ENCODE measurements at regions not wholly inside any gene's neighbourhood (a gene's known extent, or its start where the extent isn't known, plus 50 kb on each side); places are given as distances from the start of the nearest gene placed in this dataset.

- peaks cover 0 to 4% of the 10 kb centered on the region in 2 donors for H3K4me1 ChIP-seq
- no peaks in the 10 kb centered on the region for H3K9me3 ChIP-seq
- no peaks in the 10 kb centered on the region for H3K27me3 ChIP-seq
- TF ChIP-seq, protein P1, sequence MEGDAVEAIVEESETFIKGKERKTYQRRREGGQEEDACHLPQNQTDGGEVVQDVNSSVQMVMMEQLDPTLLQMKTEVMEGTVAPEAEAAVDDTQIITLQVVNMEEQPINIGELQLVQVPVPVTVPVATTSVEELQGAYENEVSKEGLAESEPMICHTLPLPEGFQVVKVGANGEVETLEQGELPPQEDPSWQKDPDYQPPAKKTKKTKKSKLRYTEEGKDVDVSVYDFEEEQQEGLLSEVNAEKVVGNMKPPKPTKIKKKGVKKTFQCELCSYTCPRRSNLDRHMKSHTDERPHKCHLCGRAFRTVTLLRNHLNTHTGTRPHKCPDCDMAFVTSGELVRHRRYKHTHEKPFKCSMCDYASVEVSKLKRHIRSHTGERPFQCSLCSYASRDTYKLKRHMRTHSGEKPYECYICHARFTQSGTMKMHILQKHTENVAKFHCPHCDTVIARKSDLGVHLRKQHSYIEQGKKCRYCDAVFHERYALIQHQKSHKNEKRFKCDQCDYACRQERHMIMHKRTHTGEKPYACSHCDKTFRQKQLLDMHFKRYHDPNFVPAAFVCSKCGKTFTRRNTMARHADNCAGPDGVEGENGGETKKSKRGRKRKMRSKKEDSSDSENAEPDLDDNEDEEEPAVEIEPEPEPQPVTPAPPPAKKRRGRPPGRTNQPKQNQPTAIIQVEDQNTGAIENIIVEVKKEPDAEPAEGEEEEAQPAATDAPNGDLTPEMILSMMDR (IDR thresholded peaks at IDR 0.05), result no peak
- no peak overlapping the region for H3K27ac ChIP-seq
- no peak for DNase-seq (ENCODE audit: low spot score)
- H3K4me3 ChIP-seq, result no peak overlapping the region
- no peaks in the 10 kb centered on the region for H3K36me3 ChIP-seq
These were observed 62.5 kb upstream of the PTPRR start for GRCh38 chr12:70982991-70983390.

- H3K9me3 ChIP-seq, result no peaks in the 10 kb centered on the region
- peaks cover 0 to 4% of the 10 kb centered on the region in 2 donors for H3K4me1 ChIP-seq
- H3K27me3 ChIP-seq, result no peaks in the 10 kb centered on the region
- TF ChIP-seq, protein P1 (IDR thresholded peaks at IDR 0.05), result no peak
- H3K36me3 ChIP-seq, result no peaks in the 10 kb centered on the region
- H3K27ac ChIP-seq, result no peak overlapping the region
- no peak for DNase-seq (ENCODE audit: low spot score)
- H3K4me3 ChIP-seq, result no peak overlapping the region
These were observed 61.7 kb upstream of the PTPRR start for GRCh38 chr12:70982286-70982685.

GRCh38 chr12:70971001-70971794 lies 50.7 kb upstream of the PTPRR start:
- H3K36me3 ChIP-seq, result no peaks in the 10 kb centered on the region
- H3K4me3 ChIP-seq, result no peak overlapping the region
- H3K9me3 ChIP-seq, result no peaks in the 10 kb centered on the region
- H3K4me1 ChIP-seq, result no peaks in the 10 kb centered on the region
- TF ChIP-seq, protein P1 (IDR thresholded peaks at IDR 0.05), result no peak
- H3K27ac ChIP-seq, result no peak overlapping the region
- DNase-seq (ENCODE audit: low spot score), result no peak
- no peaks in the 10 kb centered on the region for H3K27me3 ChIP-seq

Measured in right atrium auricular region (tissue), 2 donors.